Fibroblast of skin of abdomen (primary cell): ENCODE measurements at regions not wholly inside any gene's neighbourhood (a gene's known extent, or its start where the extent isn't known, plus 50 kb on each side); places are given as distances from the start of the nearest gene placed in this dataset.
A peak's percentile ranks its signal among the peaks of the same experiment; 100 is the strongest.

Experiments used
- DNase-seq: peaks from one replicate; pipeline ENCODE4 v3.0.0-alpha.2; 2013

DNA sequence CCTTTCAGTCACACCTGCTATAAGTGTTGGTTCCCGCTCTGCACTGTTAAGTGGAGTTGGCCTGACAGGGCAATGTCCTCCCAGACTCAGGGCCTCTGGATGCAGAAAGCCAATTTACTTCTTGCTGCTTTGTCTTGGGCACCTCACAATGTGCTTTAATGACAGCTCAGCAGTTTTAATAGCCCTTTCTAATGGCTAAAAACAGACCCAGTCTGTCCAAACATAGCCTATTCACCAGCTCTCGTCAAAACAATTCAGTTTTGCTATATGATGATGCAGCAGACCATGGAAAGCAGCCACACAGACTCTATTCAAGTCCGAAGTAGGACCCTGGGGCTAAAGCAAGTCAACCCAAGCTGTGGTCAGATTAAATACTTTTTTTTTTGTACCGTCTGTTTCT lies 529.1 kb upstream of the SEMA6A start:
- DNase-seq, result no peak

GRCh38 chr5:117102591-117102990 lies 528.0 kb upstream of the SEMA6A start:
- DNase-seq, result no peak

GRCh38 chr5:117100176-117100575 lies 525.6 kb upstream of the SEMA6A start:
- no peak for DNase-seq

DNA sequence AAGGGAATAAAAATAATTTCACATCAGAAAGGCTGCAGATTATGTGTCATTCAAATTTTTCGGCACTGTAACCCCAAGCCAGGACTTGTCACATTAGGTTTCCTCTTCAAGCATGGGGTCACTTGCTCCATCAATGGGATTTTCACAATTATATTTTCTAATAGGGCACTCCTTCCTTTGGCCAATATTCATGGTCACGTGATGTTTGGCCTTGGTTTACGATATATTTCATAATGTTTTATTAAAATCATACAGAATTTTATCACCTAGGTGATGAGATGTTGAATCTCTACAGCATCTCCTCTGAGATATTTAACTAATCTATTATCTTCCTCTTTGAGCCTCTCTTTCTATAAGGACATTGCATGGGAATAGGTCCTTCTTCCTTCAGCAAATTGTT lies 523.5 kb upstream of the SEMA6A start:
- DNase-seq, result no peak

DNA sequence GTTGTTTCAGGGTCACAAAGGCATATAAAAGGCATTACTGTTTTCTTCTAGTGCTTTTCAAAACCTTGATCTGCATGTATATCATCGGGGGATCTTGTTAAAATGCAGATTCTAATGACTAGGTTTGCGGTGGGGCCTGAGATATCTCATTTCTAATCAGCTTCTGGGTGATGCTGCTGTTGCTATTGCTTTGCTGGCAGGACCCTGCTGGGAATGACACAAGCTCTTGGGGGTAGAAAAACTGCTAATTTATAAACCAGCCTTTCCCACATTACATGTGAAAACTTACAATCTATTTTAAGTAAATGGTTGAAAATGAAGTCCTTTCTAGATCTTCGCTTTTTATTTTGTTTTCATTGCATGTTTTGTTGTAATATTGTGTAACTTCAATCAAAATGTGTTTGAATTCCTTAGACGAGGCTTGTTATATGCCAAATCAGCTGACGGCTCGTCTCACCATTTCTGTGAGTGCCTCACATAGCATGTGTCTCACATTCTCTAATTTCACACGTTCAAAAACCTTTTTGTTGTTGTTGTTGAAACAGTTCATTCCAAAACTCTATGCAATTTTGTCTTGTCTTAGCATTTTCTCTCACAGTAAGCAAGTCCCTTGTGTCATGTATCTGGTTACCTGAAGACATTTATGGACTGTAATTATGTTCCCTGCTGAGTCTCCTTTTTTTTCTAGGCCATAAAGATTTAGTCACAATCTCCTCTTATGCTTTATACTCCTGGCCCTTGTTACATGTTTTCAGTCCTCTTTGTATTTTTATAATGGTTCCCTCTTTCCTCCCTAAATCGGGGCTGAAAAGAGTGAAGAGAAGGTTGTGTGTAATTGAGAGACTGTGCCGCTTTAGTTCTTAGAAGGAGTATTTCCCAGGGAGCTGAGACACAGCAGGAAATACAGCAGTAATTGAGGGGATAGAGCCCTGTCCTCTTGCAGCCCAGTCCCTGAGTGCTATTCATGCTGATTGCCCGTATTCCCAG lies 521.0 kb upstream of the SEMA6A start:
- DNase-seq, result no peak

GRCh38 chr5:117094114-117094815 lies 519.6 kb upstream of the SEMA6A start:
- no peak for DNase-seq

GRCh38 chr5:117093653-117094052 lies 519.0 kb upstream of the SEMA6A start:
- no peak for DNase-seq

GRCh38 chr5:117089001-117089400 lies 514.4 kb upstream of the SEMA6A start:
- no peak for DNase-seq

- no peak for DNase-seq
Observed at GRCh38 chr5:117088176-117088575, 513.6 kb upstream of the SEMA6A start.

DNA sequence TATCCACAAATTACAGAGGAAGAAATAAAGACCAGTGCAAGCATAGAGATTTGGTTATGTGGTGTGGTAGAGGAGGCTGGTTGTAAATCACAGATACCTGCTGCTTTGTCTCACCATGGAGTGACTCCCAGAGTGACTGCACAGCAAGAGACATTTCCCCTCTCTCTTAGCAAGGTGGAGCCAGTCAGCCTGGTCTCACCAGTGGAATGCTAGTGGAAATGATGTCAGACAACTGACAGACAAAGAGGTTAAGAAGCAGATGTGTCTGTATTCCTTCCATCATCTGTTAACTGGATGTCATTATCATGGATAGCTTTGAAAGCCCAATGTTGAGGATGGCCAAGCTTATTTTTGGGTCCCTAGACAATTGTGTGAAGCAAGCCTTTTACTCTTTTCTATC lies 509.4 kb upstream of the SEMA6A start:
- DNase-seq, result peak; percentile 2

DNA sequence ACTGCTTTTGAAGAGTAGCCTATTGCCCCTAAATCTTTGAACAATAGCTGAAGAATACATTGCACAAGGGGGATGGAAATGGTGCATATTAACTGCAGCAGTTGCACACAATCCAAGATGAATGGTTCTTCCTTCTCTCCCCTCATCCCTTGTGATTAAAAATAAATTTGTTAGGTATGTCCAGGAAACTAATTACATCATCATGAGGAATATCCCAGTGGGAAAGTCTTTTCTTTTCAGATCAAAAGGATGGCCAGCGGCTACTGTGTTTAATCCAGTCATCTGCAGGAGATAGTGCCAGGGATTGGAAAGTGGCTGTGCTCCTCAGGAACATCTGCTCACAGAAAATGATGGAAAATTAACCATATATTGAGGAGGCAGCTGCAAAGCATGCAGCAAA lies 508.4 kb upstream of the SEMA6A start:
- no peak for DNase-seq

DNA sequence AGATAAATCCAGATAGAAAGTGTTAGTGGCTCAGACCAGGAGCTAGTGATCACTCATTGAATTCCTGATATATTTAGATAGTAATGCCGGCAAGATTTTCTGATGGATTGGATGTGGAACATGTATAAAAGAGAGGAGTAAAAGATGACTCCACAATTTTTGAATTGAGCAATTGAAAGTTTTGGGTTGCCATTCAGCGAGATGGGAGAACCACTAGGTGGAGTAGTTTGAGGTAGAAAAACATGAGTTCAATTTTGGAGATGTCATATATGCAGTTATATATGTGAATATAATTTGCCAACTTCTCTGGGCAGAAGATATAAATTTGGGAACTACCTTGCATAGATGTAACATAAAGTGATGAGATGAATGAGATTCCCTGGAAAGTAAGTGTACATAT lies 502.5 kb upstream of the SEMA6A start:
- peak; percentile 5 for DNase-seq

DNA sequence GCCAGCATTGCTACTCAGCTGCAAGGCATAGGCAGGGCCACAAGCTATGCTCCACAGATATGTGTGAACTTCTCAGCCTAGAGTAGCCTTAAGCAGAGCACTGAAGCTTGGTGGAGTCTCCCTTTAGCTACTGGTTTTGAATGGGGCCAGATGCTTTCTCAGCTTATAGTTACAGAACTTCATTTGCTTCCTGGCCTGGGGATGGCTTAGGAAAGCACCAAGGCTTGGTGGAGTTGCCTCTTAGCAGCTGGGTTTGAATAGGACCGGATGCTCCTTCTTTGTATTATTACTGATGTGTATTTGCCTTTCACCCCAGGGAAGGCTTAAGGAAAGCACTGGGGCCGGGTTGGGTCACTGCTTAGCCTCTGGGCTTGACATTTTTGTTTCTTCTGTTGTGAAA lies 497.8 kb upstream of the SEMA6A start:
- DNase-seq, result no peak

GRCh38 chr5:117065800-117066199 lies 491.2 kb upstream of the SEMA6A start:
- DNase-seq, result no peak

GRCh38 chr5:117065161-117065560 lies 490.5 kb upstream of the SEMA6A start:
- DNase-seq, result no peak

DNA sequence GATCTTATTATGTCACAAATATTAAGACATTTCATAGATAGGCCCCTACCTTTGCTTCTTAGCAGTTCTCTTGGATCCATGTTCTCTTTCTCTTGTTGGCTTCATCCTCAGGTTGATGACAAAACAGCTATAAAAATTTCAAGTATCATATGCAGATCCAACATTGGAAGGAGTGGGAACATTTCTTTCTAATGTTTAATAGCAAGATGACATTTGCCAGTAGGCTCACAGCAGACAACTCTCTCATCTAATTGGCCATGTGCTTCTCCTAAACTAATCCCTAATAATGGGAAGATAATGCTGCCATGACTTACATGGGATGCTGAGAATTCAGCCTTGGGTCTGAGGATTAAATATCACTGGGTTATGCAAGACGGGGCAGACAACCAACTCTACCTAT lies 485.5 kb upstream of the SEMA6A start:
- no peak for DNase-seq

- no peak for DNase-seq
Observed at GRCh38 chr5:117058740-117059139, 484.1 kb upstream of the SEMA6A start.

- DNase-seq, result no peak
Observed at GRCh38 chr5:117055517-117055916, 480.9 kb upstream of the SEMA6A start.

GRCh38 chr5:117054911-117055310 lies 480.3 kb upstream of the SEMA6A start:
- no peak for DNase-seq

DNA sequence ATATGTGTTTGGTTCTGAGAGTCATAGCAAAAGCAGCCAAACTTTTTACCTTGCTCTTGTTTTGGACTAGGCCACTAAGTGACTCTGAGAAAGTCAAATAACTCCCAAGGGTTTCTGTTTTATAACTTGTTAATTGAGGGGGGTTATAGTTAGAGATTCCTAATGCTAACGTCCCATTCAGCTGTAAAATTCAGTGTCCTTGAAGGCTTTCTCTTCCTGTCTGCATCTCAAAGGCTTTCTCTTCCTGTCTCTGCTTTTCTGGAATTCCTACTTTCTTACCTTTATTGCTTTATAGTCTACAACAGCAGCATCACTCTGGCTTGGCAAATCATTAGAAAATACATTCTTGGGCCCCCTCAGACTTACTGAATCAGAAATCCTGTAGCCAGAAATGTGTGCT lies 479.5 kb upstream of the SEMA6A start:
- no peak for DNase-seq

DNA sequence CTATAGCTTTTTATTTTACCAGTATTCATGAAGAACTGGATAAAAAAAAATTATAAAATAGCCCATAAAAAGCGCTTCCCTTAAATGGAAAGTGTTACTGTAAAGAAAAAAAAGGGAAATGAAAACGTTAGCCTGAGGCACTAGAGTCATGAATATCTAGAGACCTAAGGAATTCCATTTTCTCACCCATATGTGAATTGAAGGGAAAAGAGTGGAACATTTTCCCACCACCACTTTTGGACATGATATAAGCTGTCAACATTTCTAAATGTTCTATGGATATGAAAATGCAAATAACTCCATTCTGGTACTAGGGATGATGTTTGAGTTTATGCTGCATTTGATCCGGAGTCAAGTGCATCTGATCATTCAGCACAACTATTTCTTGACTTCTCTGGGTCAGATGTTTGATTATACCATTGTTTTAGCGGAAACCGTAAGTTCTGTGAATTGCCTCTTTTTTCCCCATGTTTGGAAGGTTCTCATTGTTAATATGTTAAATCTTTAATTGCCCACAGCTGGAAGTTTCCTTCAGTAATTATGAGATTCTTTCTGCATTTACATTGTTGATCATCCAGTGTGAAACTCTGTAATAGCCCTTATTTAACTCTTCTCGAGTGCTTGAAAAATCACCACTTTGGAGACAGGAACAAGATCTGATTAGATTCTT lies 467.4 kb upstream of the SEMA6A start:
- DNase-seq, result no peak

- no peak for DNase-seq
Observed at GRCh38 chr5:117039035-117039434, 464.4 kb upstream of the SEMA6A start.

DNA sequence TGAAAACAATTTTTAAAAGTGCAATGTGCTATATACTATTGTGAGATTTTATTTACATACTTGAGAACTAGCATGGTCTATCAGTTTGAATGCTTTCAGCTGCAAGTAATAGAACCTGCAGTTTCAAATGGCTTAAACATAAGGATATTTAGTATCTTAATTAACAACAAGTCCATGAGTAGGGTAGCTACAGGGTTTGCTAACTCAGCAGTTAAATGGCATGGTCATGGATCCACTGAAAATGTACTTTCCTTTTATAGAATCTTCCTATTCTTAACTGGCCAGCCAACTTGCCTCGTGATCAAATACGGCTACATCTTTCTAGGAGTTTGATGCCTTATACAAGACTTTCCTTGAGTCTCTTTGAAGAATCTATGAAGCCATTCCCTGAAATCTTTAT lies 452.8 kb upstream of the SEMA6A start:
- DNase-seq, result no peak
